A549 (cell line): ENCODE measurements at regions not wholly inside any gene's neighbourhood (a gene's known extent, or its start where the extent isn't known, plus 50 kb on each side); places are given as distances from the start of the nearest gene placed in this dataset.

Source experiments
- ATAC-seq, 2 experiments: fragments of 200-7000 bp in 1 of 2; fragments of >200 bp in 1 of 2; cut with Nextera tagmentation in 1 of 2; cut with Tn5 transposase in 1 of 2; 3 replicates each; pipeline versions ENCODE4 v1.8.0 to v1.9.1; 2018 to 2020; ENCODE audit warnings: mild to moderate bottlenecking in 1 of 2, moderate library complexity in 1 of 2
- CTCF ChIA-PET: fragments of 300-600 bp; sonication (Branson Sonifier 250); formaldehyde crosslinking; extraction: SDS; loops from one replicate; lab custom pipeline; 2021; ENCODE audit warnings: antibody characterized with exemption, inconsistent platforms; lab: Yijun Ruan, JAX
- POLR2A ChIA-PET: fragments of 350-600 bp; formaldehyde crosslinking; extraction: SDS; loops from one replicate; lab custom pipeline; 2021; ENCODE audit warnings: antibody characterized with exemption, inconsistent platforms; lab: Yijun Ruan, JAX
- DNase-seq, 2 experiments: peaks; one replicate each; pipeline versions ENCODE4 v3.0.0 to v3.0.0-alpha.2; 2011 to 2016; ENCODE audit warnings: low read depth in 1 of 2, low spot score in 1 of 2
- FAIRE-seq: peaks from 2 replicates; lab custom pipeline; 2011; peaks lifted over from hg19 to GRCh38; lab: Jason Lieb, UNC
- H3K27ac ChIP-seq, 2 experiments: fragments of >200 bp; sonication (Bioruptor Twin); formaldehyde crosslinking; 3 replicates each; pipeline ENCODE4 v1.5.1; 2016 to 2017
- H3K4me1 ChIP-seq: fragments of >200 bp; sonication (Bioruptor Twin); formaldehyde crosslinking; 3 replicates; pipeline ENCODE4 v1.6.1; 2016
- H3K4me2 ChIP-seq: fragments of >200 bp; sonication (Bioruptor Twin); formaldehyde crosslinking; 3 replicates; pipeline ENCODE4 v1.6.1; 2016
- H3K4me3 ChIP-seq: fragments of >200 bp; sonication (Bioruptor Twin); formaldehyde crosslinking; 3 replicates; pipeline ENCODE4 v1.5.1; 2016
- H3K9me3 ChIP-seq: fragments of >200 bp; sonication (Bioruptor Twin); formaldehyde crosslinking; 3 replicates; pipeline ENCODE4 v1.6.1; 2016
- BHLHE40 ChIP-seq: IDR thresholded peaks from 2 replicates; pipeline ENCODE4 v1.6.1; 2012; ENCODE audit warnings: low read depth, low read length, inconsistent platforms
- CBX2 ChIP-seq: fragments of 200-600 bp; sonication (generic); IDR thresholded peaks from 2 replicates; pipeline ENCODE4 v1.6.1; 2016; ENCODE audit warnings: low read depth, mild to moderate bottlenecking, borderline replicate concordance
- CBX8 ChIP-seq: fragments of 200-600 bp; sonication (generic); IDR thresholded peaks from 2 replicates; pipeline ENCODE4 v1.6.1; 2016
- CEBPB ChIP-seq, 2 experiments: fragments of >200 bp in 1 of 2; sonication (Bioruptor Twin) in 1 of 2; formaldehyde crosslinking in 1 of 2; IDR thresholded peaks; 2 replicates each; pipeline ENCODE4 v1.6.1; 2012 to 2016
- CTCF ChIP-seq: fragments of >200 bp; sonication (Bioruptor Twin); formaldehyde crosslinking; IDR thresholded peaks from 3 replicates; pipeline ENCODE4 v1.5.1; 2016
- EHMT2 ChIP-seq: fragments of 200-600 bp; sonication (generic); IDR thresholded peaks from 2 replicates; pipeline ENCODE4 v1.6.1; 2016; ENCODE audit warnings: antibody characterized with exemption, low read depth, mild to moderate bottlenecking, moderate library complexity
- EP300 ChIP-seq, 2 experiments: fragments of >200 bp; sonication (Bioruptor Twin); formaldehyde crosslinking; IDR thresholded peaks; 2 replicates in 1 of 2; 3 replicates in 1 of 2; pipeline ENCODE4 v1.6.1; 2016 to 2017
- ESRRA ChIP-seq: fragments of 150-350 bp; IDR thresholded peaks from 2 replicates; pipeline ENCODE4 v1.6.1; 2014; ENCODE audit warnings: mild to moderate bottlenecking, low read length, borderline replicate concordance
- FOXS1 ChIP-seq: fragments of 250-450 bp; sonication (Bioruptor Pico); IDR thresholded peaks from 2 replicates; pipeline ENCODE4 v1.5.0; 2020; ENCODE audit warnings: mild to moderate bottlenecking, moderate library complexity
- GATA3 ChIP-seq: IDR thresholded peaks from 2 replicates; pipeline ENCODE4 v1.6.1; 2012; ENCODE audit warnings: borderline replicate concordance
- HES2 ChIP-seq: fragments of >200 bp; sonication (Bioruptor Twin); formaldehyde crosslinking; IDR thresholded peaks from 2 replicates; pipeline ENCODE4 v1.6.1; 2016
- HOXB5 ChIP-seq: fragments of 250-450 bp; sonication (Bioruptor Pico); IDR thresholded peaks from 2 replicates; pipeline ENCODE4 v1.5.0; 2020; ENCODE audit warnings: mild to moderate bottlenecking, moderate library complexity
- MAFK ChIP-seq: fragments of 450-650 bp; IDR thresholded peaks from 2 replicates; pipeline ENCODE4 v1.6.1; 2014; ENCODE audit not compliant: partially characterized antibody
- MAZ ChIP-seq: fragments of 150-350 bp; IDR thresholded peaks from 2 replicates; pipeline ENCODE4 v1.6.1; 2014; ENCODE audit warnings: antibody characterized with exemption, low read depth, low read length, borderline replicate concordance
- NPAS2 ChIP-seq: fragments of 250-450 bp; sonication (Bioruptor Pico); IDR thresholded peaks from 2 replicates; pipeline ENCODE4 v1.8.0; 2022; ENCODE audit warnings: mild to moderate bottlenecking, moderate library complexity, borderline replicate concordance
- REST ChIP-seq: fragments of 200-600 bp; sonication (generic); IDR thresholded peaks from 2 replicates; pipeline ENCODE4 v1.6.1; 2016; ENCODE audit warnings: antibody characterized with exemption, mild to moderate bottlenecking, moderate library complexity
- RNF2 ChIP-seq: fragments of 200-600 bp; sonication (generic); IDR thresholded peaks from 2 replicates; pipeline ENCODE4 v1.6.1; 2016; ENCODE audit warnings: low read depth, mild to moderate bottlenecking, antibody characterized with exemption, moderate library complexity, borderline replicate concordance
- SMC3 ChIP-seq: fragments of >200 bp; sonication (Bioruptor Twin); formaldehyde crosslinking; IDR thresholded peaks from 3 replicates; pipeline ENCODE4 v1.6.1; 2018; ENCODE audit warnings: inconsistent platforms
- TFCP2L1 ChIP-seq: fragments of 250-450 bp; sonication (Bioruptor Pico); IDR thresholded peaks from 2 replicates; pipeline ENCODE4 v1.5.0; 2021; ENCODE audit warnings: mild to moderate bottlenecking
- ZFP36 ChIP-seq: fragments of 450-650 bp; IDR thresholded peaks from 2 replicates; pipeline ENCODE4 v1.6.1; 2014; ENCODE audit warnings: borderline replicate concordance; ENCODE audit not compliant: partially characterized antibody
- ZNF302 ChIP-seq: fragments of 250-450 bp; sonication (Bioruptor Pico); IDR thresholded peaks from 2 replicates; pipeline ENCODE4 v1.9.0; 2021; ENCODE audit warnings: inconsistent platforms, mild to moderate bottlenecking, moderate library complexity
- ZSCAN20 ChIP-seq: fragments of 250-450 bp; sonication (Bioruptor Pico); IDR thresholded peaks from 2 replicates; pipeline ENCODE4 v1.8.0; 2022; ENCODE audit warnings: mild to moderate bottlenecking, moderate library complexity
- WGBS: methylation state at CpG from one replicate; pipeline ENCODE4 v1.1.6; 2017; ENCODE audit errors: missing lambda C conversion rate; 5-methylcytosine and 5-hydroxymethylcytosine counted together
- TF ChIP-seq, protein P1 (sequence below): fragments of 250-450 bp; sonication (Bioruptor Pico); IDR thresholded peaks from 2 replicates; pipeline ENCODE4 v1.5.0; 2020; ENCODE audit warnings: low read depth, mild to moderate bottlenecking, moderate library complexity
- TF ChIP-seq, protein P2 (sequence below): IDR thresholded peaks from 2 replicates; pipeline ENCODE4 v1.6.1; 2012; ENCODE audit warnings: low read depth, borderline replicate concordance
- TF ChIP-seq, protein P3 (sequence below): fragments of 250-450 bp; sonication (Bioruptor Pico); IDR thresholded peaks from 2 replicates; pipeline ENCODE4 v1.5.0; 2021; ENCODE audit warnings: mild to moderate bottlenecking, moderate library complexity, borderline replicate concordance

DNA sequence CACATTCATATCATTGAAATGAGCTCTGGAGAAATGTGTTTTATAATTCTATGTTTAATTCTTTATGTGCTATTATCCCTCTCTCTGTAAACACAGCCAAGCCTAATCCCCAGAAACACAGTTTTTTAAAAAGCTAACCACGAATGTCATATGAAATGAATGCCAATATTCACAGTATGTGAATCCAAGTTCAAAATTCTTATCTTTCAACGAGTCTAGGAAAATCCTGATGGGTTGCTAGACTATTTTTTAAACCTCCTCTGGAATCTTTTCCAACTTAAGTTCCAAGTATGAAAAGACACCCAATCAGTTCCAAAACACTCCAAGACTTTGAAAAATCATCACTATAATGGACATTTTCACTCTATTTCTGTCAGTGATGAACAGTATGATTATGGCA, 689.3 kb downstream of the HACE1 start:
- 2% methylated on average over 2 of the region's 2 CpGs for WGBS
- Histone ChIP-seq H3K4me2 (no peak overlapping the region), H3K4me1 (no peaks in the 10 kb centered on the region)
- DNase-seq = no peak
- TF ChIP-seq RNF2 (no peak), CBX8 (no peak), ZFP36 (no peak), HOXB5 (CRISPR knock-in tag) (no peak), HES2 (no peak), ESRRA (no peak), CEBPB (IDR thresholded peaks at IDR 0.05) (no peak), FOXS1 (CRISPR knock-in tag) (no peak), SMC3 (no peak), BHLHE40 (no peak), CBX2 (no peak), ZNF302 (CRISPR knock-in tag) (no peak)
- TF ChIP-seq, protein P1, sequence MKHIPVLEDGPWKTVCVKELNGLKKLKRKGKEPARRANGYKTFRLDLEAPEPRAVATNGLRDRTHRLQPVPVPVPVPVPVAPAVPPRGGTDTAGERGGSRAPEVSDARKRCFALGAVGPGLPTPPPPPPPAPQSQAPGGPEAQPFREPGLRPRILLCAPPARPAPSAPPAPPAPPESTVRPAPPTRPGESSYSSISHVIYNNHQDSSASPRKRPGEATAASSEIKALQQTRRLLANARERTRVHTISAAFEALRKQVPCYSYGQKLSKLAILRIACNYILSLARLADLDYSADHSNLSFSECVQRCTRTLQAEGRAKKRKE (CRISPR knock-in tag) = no peak
- TF ChIP-seq, protein P2, sequence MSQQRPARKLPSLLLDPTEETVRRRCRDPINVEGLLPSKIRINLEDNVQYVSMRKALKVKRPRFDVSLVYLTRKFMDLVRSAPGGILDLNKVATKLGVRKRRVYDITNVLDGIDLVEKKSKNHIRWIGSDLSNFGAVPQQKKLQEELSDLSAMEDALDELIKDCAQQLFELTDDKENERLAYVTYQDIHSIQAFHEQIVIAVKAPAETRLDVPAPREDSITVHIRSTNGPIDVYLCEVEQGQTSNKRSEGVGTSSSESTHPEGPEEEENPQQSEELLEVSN = no peak
- TF ChIP-seq, all 56 proteins: peak for 0
- CTCF ChIA-PET = no interaction called here
- Histone ChIP-seq H3K27ac (no peak overlapping the region), H3K4me3 (no peak overlapping the region), H3K9me3 (no peaks in the 10 kb centered on the region)
- ATAC-seq = no peak
- no peak for FAIRE-seq
- POLR2A ChIA-PET = no interaction called here

GRCh38 chr6:104166055-104166668, 693.6 kb downstream of the HACE1 start:
- ChIA-PET CTCF (no interaction called here), POLR2A (no interaction called here)
- no peak overlapping the region for H3K4me3 ChIP-seq
- no peak overlapping the region for H3K4me2 ChIP-seq
- no peak overlapping the region for H3K27ac ChIP-seq
- no peaks in the 10 kb centered on the region for H3K4me1 ChIP-seq
- no peak for FAIRE-seq
- H3K9me3 ChIP-seq = no peaks in the 10 kb centered on the region
- no peak for ATAC-seq
- TF ChIP-seq CBX2 = no peak
- no peak for TF ChIP-seq ZSCAN20 (CRISPR knock-in tag)
- TF ChIP-seq GATA3 = no peak
- no peak for TF ChIP-seq NPAS2 (CRISPR knock-in tag)
- no peak for TF ChIP-seq EP300 (IDR thresholded peaks at IDR 0.05)
- TF ChIP-seq CEBPB (IDR thresholded peaks at IDR 0.05) = no peak
- TF ChIP-seq BHLHE40 = no peak
- TF ChIP-seq SMC3 = no peak
- no peak for TF ChIP-seq MAZ
- no peak for TF ChIP-seq MAFK
- no peak for TF ChIP-seq TFCP2L1 (CRISPR knock-in tag)
- no peak for TF ChIP-seq EHMT2
- no peak for TF ChIP-seq REST
- TF ChIP-seq HES2 = no peak
- no peak for TF ChIP-seq CBX8
- TF ChIP-seq HOXB5 (CRISPR knock-in tag) = no peak
- TF ChIP-seq CTCF = no peak
- TF ChIP-seq, protein P3, sequence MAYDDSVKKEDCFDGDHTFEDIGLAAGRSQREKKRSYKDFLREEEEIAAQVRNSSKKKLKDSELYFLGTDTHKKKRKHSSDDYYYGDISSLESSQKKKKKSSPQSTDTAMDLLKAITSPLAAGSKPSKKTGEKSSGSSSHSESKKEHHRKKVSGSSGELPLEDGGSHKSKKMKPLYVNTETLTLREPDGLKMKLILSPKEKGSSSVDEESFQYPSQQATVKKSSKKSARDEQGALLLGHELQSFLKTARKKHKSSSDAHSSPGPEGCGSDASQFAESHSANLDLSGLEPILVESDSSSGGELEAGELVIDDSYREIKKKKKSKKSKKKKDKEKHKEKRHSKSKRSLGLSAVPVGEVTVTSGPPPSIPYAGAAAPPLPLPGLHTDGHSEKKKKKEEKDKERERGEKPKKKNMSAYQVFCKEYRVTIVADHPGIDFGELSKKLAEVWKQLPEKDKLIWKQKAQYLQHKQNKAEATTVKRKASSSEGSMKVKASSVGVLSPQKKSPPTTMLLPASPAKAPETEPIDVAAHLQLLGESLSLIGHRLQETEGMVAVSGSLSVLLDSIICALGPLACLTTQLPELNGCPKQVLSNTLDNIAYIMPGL (CRISPR knock-in tag) = no peak
- DNase-seq = no peak
